AG08396 (cell line): ENCODE measurements at regions not wholly inside any gene's neighbourhood (a gene's known extent, or its start where the extent isn't known, plus 50 kb on each side); places are given as distances from the start of the nearest gene placed in this dataset.

Experiments used
- DNase-seq: peaks from one replicate; pipeline ENCODE4 v3.0.0; 2012; ENCODE audit warnings: low spot score, mixed read lengths

DNA sequence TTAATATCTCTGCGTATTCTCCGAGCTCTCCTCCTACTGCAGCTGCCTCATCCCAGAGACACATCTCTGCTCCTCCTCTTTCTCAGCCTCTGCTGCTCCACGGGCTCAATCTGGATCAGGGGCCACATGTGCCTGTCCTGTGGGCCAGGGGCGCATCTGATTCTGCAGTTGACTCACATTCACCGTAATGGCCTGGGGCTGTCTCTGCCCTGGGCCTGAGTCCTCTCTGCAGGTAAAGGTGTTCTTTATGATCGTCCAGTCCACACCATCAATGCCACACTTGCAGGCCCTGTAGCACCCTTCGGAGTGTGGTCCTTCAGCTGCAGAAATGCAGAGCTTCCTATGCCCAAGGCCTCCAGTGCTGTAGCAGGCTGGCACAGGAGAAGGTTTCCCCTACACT, 154.5 kb downstream of the OAT start:
- no peak for DNase-seq

DNA sequence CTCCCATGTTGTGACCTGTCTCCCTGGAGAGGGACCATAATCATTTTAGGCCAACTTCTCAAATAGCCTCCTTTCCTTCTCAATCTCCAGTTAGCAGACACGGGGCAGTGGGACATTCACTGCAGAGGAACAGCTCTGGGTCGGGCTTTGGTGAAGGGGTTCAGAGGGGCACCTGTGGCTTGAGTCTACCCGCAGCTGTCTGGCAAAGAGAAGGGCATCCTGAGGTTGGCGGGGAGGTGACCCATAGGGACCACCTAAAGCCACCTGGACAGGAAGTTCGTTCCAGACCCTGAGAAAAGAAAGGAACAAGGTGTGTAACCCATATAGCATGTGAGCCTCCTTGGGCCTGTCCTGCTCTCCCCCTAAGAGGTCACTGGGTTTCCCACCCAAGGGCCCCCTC, 155.0 kb downstream of the OAT start:
- no peak for DNase-seq

DNA sequence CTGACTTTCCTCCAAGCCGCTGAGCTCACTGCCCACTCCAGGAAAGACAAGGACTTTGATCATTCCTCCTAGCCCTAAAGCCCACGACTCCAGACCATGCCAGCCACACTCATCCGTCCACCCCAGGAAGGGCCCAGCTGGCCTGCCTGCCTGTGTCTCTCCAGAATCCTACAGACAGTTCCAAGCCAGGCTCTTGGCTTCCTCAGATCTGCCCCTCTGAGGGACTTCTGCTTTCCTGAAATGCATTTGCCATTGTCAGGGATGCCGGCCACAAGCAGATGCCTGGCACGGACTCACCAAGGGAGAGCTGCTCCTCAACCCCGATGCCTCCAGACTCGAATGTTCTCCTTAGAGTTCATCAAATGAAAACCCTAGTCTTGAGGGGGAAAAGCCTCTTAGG, 155.8 kb downstream of the OAT start:
- DNase-seq = no peak

DNA sequence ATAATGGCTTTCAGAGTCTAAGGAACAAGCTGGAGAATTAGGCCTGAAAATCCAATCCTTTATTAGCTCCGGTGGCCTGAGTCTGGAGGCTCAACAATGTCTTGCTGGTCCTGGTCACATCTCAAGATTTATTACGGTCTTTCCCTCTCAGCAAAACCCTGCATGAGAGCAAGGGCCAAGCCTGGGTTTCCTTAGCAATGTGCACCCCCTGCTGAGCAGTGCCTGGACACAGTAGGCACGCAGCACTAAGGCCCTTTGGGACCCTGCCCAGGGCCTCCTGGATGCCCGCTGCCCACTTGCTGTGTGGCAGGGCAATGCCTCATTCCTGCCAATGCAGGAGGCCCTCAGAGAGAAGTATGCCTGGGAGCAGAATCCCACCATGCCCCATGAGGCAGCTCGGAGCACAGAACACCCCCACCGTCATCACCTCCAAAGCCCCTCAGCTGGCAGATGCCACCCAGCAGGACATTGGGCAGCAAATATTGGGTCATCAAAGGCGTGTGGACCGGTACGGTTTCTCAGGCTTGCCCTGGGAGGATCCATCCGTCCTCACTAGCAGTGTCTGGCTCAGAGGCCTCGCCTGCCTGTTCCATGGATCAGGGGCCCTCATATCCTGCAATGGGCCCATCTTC, 156.4 kb downstream of the OAT start:
- no peak for DNase-seq

DNA sequence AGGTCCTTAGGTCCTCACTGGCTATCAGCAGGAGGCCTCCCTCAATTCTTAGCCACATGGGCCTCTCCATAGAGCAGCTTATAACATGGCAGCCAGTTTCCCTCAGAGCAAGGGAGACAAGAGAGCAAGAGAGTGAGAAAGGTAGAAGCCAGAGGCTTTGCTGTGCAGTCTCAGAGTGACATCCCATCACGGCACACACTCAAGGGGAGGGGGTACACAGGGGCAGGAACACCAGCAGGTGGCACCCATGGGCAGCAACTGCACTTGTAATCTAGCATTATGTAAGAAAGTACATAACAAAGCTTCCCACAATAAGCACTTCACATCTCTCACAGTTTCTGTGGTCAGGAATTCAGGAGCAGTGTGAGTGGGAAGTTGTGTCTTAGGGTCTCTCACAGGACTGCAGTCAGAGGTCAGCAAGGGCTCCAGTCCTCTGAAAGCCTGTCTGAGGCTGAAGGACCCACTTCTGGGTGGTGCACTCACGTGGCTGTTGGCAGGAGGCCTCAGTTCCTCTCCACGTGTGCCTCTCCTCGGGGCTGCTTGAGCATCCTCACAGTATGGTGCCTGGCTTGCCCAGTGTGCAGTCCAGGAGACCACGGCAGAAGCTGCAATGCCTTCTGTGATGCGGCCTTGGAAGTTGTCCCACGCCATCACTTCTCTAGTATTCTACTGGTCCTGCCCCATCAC, 159.4 kb downstream of the OAT start:
- no peak for DNase-seq

DNA sequence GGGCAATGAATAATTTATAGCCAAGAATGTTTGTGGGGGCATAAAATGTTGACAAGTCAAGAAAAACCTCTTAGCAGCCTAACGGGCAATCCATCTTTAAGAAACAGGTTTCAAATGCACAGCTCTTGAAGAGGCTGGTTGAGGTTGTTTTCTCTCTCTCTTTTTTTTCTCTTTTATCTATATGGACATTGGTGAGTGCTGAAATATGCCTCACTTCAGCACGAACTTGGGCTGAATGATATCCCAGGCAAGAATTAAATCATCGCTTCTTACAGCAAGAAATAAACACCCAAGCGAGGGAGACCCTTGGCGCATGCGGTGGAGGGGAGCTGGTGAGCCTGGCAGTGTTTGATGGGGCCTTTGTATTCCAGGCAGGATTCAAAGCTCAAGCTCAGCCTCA, 160.9 kb downstream of the OAT start:
- DNase-seq = no peak

DNA sequence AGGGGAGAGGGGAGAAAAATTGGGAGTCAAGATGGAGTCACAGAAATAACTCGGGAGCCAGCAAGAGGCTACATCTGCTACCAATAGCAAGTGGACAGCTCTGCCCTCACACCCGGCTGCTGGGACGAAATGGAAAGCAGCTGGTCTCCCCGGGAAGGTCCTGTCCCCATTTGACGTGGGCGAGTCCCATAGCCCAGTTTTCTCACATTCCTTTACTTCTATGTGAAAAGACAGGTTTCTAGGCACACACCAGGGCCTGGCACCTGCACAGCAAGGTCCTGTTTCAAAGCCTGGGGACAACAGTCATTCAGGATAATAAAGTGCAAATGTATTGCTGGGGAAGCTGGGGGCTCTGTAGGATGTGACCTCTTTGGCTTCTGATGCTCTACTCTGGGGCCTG, 162.6 kb downstream of the OAT start:
- no peak for DNase-seq

DNA sequence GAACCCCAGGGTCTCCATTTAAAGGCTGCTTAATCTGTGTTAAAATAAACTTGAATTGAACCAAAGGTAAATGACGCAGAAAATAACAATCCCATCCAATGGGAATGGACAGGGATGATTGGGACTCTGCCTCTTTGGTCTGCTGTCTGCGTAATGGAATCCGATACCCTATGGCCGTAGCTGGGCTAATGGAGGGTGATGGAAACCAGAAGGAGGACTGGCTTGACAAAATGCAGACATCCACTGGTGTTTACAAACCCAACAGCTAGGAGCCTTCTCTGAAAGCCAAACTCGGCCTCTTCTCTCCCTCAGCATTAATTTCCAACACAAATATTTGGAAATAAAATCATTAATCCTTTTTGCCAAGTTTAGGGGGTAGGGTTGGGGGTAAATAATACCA, 162.2 kb upstream of the CHST15 start:
- DNase-seq = no peak

DNA sequence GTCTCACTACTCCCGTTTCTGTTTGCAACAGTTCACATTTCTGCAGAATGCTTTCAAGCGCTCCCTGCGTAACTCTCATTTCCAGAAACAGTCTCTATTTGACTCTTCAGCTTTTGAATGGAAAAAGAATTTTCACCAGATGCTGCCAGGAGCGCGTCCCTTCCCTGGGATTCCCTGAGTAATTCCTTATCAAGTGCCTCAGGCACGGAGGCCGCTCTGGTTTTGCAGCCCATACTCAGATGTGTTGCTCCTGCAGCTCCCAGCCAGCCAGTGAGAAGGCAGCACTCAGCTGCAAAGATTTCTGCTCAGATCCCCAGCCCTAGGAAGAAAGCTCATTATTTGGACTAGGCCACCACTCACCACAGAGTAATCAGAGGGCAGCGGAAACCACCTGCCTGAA, 161.1 kb upstream of the CHST15 start:
- DNase-seq = no peak

DNA sequence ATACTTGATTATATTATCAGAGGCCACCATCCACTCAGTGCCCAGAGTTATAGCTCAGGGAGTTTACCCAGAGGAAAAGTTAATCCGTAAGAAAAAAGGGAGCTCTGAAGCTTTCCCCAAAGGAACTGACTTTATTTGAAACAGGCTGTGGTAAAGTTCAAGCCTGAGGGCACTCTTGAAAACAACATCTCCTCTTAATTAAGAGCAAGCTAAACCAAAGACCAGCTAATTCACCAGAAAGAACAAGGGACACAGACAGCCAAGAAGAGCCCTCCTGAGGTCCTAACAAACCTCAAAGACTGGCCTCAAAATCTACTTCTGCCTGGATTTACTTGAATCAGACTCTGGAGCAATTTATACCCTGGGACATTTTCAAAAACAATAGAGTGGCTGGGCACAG, 159.6 kb upstream of the CHST15 start:
- DNase-seq = no peak

DNA sequence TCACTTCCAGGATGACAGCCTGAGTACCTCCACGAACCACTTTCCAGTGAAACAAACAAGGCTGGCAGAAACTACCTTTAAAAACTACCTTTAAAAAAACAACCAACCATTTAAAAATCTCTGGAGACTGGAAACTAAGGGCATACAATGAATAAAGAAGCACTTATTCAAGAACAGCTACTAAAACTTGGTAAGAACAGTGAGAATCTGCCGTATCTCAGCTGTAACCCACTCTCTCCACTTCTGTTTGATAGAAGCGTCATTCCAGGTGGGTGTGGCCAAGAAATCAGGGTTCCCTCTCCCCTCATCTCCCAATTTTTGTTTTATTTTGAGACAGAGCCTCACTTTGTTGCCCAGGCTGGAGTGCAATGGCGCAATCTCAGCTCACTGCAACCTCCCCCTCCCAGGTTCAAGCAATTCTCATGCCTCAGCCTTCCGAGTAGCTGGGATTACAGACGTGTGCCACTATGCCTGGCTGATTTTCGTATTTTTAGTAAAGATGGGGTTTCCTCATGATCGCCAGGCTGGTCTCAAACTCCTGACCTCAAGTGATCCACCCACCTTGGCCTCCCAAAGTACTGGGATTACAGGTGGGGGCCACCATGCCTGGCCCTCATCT, 158.8 kb upstream of the CHST15 start:
- DNase-seq = no peak

DNA sequence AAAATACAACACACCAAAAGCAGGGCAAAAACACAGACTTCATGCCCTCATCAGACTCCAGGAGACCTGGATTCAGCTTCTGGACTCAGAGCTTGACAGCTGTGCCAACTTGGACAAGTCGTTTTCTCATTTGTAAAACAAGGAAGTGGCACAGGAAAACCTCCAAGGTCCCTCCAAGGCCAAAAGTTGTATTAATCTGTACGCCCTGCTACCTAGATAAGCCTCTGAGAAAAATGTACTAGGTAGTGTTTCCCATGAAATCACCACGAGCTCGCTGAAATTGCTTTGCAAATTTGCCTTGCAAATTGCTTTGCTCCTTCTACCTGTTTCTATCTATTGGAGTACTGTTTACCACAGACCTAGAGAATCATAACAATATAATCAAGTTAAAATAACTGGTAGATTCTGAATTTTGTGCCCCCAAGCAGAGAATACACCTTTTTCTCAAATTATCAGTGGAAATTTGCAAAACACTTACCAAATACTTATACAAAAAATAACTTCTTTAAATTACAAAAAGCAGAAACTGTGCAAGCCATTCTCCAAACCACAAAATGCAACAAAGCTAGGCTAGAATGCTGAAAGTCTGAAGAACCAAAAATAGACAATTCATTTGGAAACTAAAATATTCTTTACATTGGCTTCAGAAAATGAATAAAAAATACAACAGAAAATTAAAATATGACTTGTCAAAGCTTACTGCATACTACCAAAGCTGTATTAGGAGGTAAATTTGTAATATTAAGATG, 158.1 kb upstream of the CHST15 start:
- no peak for DNase-seq

DNA sequence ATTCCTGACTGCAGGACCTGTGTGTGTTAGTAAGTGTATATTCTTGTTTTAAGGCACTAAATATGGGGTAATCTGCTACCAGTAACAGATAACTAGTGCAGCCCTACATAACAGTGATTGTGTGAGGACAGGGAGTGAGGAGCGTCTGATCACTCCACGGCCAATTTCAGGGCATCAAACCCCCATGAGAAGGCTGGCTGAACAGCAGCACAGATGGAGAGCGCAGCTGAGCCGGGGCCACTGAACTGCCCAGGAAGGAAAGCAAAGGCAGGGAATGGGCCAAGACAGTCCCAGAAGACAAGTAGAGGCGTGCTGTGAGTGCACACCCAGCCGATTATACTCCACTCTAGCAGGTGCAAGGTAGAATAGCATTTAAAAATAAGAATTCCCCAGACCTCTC, 157.1 kb upstream of the CHST15 start:
- DNase-seq = no peak

DNA sequence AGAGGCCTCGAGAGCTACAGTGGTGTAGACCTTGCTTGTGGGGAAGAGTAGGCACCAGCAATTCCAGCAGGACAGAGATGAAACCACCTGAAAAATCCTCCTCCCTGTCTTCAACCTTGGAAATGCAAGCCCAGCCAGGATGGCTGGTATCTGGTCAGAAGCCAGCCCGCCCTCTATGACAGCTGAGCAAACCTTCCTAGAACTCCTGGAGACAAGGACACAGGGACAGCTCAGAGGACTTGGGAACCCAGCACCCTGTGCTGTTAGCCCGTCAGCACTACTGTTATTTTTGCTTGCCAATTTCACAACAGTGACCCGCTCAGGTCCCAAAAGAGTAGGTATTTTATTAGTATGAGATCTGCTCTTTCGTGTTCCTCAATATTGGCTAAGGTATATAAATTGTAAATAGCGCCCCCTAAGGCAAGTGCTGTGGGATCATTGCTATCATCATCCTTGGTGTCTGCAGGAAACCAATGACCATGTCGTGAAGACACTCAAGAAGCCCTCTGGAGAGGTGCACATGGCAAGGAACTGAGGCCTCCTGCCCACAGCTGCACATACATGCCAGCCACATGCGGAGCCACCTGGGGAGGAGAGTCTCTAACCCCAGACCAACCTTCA, 156.5 kb upstream of the CHST15 start:
- DNase-seq = no peak

DNA sequence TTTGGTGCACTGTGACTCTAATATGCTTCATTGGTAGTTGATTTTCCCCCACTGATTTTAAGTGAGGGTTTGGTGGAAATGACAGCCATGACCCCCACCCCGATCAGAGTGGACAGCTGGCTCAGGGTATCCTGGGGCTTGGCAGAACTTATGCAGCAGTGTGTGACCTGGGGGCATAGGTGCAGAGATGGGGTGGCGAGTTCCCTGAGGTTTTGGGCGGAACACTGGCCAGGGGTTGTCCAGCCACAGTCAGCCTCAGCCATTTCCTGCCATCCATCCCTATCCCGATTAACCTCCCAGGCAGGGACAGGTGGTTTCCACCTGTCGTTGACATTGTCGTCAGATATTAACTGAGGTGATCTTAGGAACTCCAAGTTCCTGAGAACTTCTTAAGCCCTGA, 155.8 kb upstream of the CHST15 start:
- no peak for DNase-seq

DNA sequence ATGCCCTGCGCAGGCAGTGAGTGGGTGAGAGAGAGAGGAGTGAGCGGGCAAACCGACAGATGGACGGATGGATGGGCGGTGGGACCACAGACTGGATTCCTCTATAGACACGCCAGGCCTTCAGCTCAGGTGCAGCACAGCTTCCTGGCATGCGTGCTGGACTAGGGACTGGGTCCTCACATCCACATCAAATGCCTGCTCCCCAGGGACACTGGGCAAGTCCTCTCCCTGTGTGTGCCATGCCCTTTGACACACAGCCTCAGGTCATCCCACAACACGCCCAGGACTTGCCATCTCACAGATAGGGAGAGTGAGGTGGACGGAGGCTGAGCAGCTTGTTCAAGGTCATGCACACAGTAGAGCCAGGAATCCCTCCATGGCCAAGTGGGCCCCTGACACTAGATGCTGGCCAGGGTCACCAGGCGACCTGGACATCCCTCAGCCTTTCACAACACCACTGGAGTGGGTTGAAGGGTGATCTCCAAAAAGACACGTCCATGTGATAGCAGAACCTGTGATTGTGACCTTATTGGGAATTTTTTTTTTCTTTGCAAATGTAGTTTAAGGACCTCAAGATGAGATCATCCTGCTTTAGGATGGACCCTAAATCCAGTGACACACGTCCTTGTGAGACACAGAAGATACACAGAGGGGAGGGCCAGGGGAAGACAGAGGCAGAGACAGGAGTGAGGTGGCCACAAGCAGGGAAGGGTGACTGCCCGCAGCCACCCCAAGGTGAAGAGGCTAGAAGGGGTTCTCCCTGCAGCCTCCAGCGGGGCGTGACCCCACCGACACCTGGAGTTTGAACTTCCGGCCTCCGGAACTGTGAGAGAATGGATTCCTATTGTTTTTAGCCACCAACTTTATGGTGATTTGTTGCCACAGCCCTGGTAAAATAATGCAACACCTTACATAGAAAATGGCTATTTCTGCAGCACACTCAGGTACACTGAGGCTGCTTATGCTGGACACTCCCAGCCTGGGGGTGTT, 155.0 kb upstream of the CHST15 start:
- DNase-seq = no peak

DNA sequence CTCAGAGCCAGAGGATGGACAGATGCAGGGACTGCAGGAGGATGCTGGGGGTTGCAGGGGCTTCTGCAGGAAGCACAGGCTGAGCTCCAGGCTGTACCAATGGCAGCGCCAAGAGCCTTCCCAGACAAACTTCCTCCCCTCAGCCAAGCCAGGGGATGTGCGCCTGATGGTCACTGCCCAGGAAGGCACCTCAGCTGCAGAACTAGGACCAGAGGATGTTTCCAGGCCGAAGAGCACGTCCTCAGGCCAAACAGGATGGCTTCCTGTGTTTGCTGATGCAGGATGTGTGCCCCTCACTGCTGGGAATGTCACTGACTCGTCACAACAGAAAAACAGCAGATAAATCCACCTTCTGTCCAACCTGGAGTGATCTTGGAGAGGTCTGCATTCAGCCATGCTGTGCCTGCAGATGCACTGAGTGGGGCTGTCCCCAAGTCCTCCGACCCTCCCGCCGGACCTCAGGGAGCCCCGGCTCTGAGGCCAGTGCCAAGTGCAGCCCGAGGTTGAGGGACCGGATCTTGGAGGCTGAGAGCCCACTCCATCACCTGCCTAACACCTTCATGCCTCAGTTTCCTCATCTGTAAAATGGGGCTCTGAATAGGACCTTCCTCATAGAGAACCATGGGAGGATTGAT, 152.5 kb upstream of the CHST15 start:
- DNase-seq = no peak

DNA sequence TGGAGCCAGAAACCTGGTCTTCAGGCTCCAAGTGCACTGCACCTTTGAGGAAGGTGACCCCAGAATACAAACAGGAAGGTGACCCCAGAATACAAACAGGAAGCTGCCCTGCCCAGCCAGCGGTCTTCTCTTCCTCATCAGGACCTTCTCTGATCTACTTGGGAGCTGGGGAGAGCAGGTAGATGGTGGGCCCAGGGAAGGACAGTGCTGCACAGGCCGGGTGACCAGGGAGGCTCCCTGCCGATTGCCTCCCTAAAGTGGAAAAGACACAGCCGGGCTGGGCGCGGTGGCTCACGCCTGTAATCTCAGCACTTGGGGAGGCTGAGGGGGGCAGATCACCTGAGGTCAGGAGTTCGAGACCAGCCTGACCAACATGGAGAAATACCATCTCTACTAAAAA, 151.8 kb upstream of the CHST15 start:
- DNase-seq = no peak

DNA sequence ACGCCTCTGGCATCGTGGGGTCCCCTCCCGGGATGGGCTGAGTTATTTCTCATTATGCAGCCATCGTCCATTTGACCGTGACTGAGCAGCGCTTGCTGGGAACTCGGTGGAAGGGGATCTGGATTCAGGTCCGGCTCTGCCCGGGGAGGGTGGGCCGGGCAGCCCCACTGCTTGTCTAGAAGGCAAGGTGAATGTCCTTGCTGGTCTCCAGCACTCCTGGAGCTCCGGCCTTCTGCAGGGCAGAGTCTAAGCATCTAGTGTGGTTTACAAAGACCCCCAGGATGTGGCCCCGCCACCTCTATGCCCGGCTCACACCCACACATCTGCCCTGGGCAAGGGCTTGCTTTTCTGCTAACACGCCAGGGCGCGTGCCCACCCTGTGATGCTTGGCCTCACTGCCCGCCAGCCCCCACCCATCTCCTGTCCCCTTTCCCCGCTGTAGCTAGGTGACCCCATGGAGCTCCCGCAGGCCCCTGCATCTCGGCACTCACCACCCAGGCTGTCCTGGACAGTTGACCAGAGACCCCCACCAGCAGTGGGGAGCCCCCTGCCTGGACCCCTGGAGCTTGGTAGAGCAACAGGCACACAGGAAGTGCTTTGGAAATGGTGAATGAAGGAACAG, 151.0 kb upstream of the CHST15 start:
- no peak for DNase-seq

DNA sequence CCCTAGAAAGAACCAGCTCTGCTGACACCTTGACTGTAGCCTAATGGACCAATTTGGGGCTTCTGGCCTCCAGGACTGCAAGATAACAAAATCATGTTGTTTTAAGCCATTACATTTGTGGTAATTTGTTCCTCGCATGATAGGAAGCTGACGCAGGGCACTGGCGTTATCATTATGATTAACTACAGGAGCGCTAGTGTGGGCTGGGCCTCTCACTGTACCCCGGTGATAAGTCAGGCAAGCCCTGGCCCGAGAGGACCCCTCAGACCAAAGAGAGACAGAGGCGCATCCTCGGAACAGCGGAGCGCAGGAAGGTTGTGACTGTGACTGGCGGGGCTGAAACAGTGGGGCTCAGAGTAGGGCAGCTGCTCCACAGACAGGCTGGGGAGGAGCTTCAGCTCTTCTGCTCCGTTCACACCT, 150.3 kb upstream of the CHST15 start:
- DNase-seq = no peak
